MM.1S (cell line): ENCODE measurements at regions not wholly inside any gene's neighbourhood (a gene's known extent, or its start where the extent isn't known, plus 50 kb on each side); places are given as distances from the start of the nearest gene placed in this dataset.

ENCODE experiments used
- DNase-seq: peaks from one replicate; pipeline ENCODE4 v3.0.0-alpha.2; 2015
- H2AFZ ChIP-seq: fragments of 300-600 bp; sonication (generic); 2 replicates; pipeline ENCODE4 v1.6.0; 2016; ENCODE audit warnings: antibody characterized with exemption, low read length
- H3F3A ChIP-seq: fragments of 300-600 bp; sonication (generic); 2 replicates; pipeline ENCODE4 v1.6.1; 2016; ENCODE audit warnings: mild to moderate bottlenecking, antibody characterized with exemption, low read length, moderate library complexity, mixed read lengths; ENCODE audit not compliant: insufficient read depth
- H3K27ac ChIP-seq: fragments of 300-600 bp; sonication (generic); 2 replicates; pipeline ENCODE4 v1.5.1; 2016; ENCODE audit warnings: mild to moderate bottlenecking, low read length
- H3K27me3 ChIP-seq: fragments of 300-600 bp; sonication (generic); replicated peaks from 2 replicates; pipeline ENCODE4 v1.6.0; 2016; ENCODE audit warnings: low read length; ENCODE audit not compliant: insufficient read depth
- H3K36me3 ChIP-seq: fragments of 300-600 bp; sonication (generic); replicated peaks from 2 replicates; pipeline ENCODE4 v1.6.1; 2016; ENCODE audit warnings: mild to moderate bottlenecking, low read length, mixed read lengths; ENCODE audit not compliant: insufficient read depth
- H3K4me1 ChIP-seq: fragments of 300-600 bp; sonication (generic); 2 replicates; pipeline ENCODE4 v1.6.1; 2016; ENCODE audit warnings: low read length, mixed read lengths
- H3K4me2 ChIP-seq: fragments of 300-600 bp; sonication (generic); 2 replicates; pipeline ENCODE4 v1.6.0; 2016; ENCODE audit warnings: low read depth, low read length
- H3K4me3 ChIP-seq: fragments of 300-600 bp; sonication (generic); 2 replicates; pipeline ENCODE4 v1.5.1; 2016; ENCODE audit warnings: low read length, mixed read lengths
- H3K79me2 ChIP-seq: fragments of 300-600 bp; sonication (generic); 2 replicates; pipeline ENCODE4 v1.6.1; 2016; ENCODE audit warnings: mixed run types, low read length, mixed read lengths
- H3K9ac ChIP-seq: fragments of 300-600 bp; sonication (generic); 2 replicates; pipeline ENCODE4 v1.6.1; 2016; ENCODE audit warnings: low read length, mixed read lengths
- H3K9me2 ChIP-seq: fragments of 300-600 bp; sonication (generic); replicated peaks from 2 replicates; pipeline ENCODE4 v1.6.1; 2016; ENCODE audit warnings: mild to moderate bottlenecking, low read length, mixed read lengths; ENCODE audit not compliant: insufficient read depth
- H3K9me3 ChIP-seq: fragments of 300-600 bp; sonication (generic); replicated peaks from 2 replicates; pipeline ENCODE4 v1.6.1; 2016; ENCODE audit warnings: mild to moderate bottlenecking, low read length, mixed read lengths; ENCODE audit not compliant: insufficient read depth
- H4K20me1 ChIP-seq: fragments of 300-600 bp; sonication (generic); 2 replicates; pipeline ENCODE4 v1.6.1; 2016; ENCODE audit warnings: mild to moderate bottlenecking, low read length, moderate library complexity, mixed read lengths; ENCODE audit not compliant: insufficient read depth
- EZH2 ChIP-seq: fragments of 300-600 bp; sonication (generic); optimal IDR thresholded peaks from 2 replicates; pipeline ENCODE3; 2017; ENCODE audit warnings: low read depth, mild to moderate bottlenecking, antibody characterized with exemption, low read length, mixed read lengths
- EZH2phosphoT487 ChIP-seq: fragments of 300-600 bp; sonication (generic); IDR thresholded peaks from 2 replicates; pipeline ENCODE4 v1.6.1; 2018; ENCODE audit warnings: antibody characterized with exemption, low read length
- TF ChIP-seq, protein P1 (sequence below): fragments of 300-600 bp; sonication (generic); IDR thresholded peaks from 2 replicates; pipeline ENCODE4 v1.5.1; 2016; ENCODE audit warnings: antibody characterized with exemption, low read length, mixed read lengths

DNA sequence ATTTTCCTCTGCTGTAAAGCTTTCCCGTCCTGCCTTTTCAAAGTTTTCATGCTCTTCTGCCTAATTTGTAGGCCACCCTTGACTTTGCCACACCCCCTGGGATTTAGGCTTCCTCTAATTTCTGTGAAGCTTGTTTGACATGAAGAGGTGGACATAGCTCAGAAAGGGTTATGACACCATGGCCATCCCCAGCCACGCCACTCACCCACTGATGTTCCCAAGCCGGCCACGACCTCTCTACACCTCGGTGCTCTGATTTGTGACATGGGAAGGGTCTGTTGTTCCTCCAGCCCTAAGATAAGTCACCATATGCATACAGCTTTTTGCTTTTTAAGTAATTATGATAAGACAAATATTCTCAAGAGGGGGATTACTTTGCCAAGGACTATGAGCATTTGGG is 139.5 kb downstream of the BARX1 start:
- no peak overlapping the region for H3K27ac ChIP-seq
- H3K9ac ChIP-seq: no peak overlapping the region
- H3K36me3 ChIP-seq: no peaks in the 10 kb centered on the region
- no peaks in the 10 kb centered on the region for H4K20me1 ChIP-seq
- no peak overlapping the region for H3K4me3 ChIP-seq
- no peaks in the 10 kb centered on the region for H3K9me2 ChIP-seq
- no peaks in the 10 kb centered on the region for H3K79me2 ChIP-seq
- H2AFZ ChIP-seq: no peak overlapping the region
- no peaks in the 10 kb centered on the region for H3K9me3 ChIP-seq
- no peak overlapping the region for H3K4me2 ChIP-seq
- H3K27me3 ChIP-seq: no peaks in the 10 kb centered on the region
- DNase-seq: no peak
- TF ChIP-seq EZH2phosphoT487 (no peak), EZH2 (no peak)
- TF ChIP-seq, protein P1, sequence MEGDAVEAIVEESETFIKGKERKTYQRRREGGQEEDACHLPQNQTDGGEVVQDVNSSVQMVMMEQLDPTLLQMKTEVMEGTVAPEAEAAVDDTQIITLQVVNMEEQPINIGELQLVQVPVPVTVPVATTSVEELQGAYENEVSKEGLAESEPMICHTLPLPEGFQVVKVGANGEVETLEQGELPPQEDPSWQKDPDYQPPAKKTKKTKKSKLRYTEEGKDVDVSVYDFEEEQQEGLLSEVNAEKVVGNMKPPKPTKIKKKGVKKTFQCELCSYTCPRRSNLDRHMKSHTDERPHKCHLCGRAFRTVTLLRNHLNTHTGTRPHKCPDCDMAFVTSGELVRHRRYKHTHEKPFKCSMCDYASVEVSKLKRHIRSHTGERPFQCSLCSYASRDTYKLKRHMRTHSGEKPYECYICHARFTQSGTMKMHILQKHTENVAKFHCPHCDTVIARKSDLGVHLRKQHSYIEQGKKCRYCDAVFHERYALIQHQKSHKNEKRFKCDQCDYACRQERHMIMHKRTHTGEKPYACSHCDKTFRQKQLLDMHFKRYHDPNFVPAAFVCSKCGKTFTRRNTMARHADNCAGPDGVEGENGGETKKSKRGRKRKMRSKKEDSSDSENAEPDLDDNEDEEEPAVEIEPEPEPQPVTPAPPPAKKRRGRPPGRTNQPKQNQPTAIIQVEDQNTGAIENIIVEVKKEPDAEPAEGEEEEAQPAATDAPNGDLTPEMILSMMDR: no peak
- H3K4me1 ChIP-seq: no peaks in the 10 kb centered on the region
- no peaks in the 10 kb centered on the region for H3F3A ChIP-seq

DNA sequence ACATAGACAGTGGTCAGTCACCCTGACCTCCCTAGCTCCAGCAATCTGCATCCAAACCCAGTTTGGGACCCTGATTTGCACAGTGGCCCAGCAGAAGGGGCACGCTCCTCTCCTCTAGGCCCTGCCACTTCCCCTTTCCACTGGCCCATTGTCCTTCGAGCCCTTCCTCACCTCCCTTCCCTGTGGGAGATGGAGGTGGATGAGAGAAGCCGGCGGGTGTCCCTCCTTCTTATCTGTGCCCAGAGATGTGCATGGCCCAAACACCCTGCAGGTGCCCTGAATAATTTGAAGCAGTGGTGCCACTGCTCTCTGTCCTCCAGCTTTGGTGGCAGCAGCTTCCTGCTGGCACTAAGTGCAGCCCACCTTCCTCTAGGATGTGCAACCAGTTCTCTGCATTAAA is 140.0 kb downstream of the BARX1 start:
- H3K79me2 ChIP-seq: no peaks in the 10 kb centered on the region
- H3K27me3 ChIP-seq: no peaks in the 10 kb centered on the region
- no peaks in the 10 kb centered on the region for H3K4me1 ChIP-seq
- no peak overlapping the region for H2AFZ ChIP-seq
- no peak for DNase-seq
- no peak overlapping the region for H3K4me3 ChIP-seq
- no peak overlapping the region for H3K4me2 ChIP-seq
- H3K9ac ChIP-seq: no peak overlapping the region
- no peaks in the 10 kb centered on the region for H3K9me2 ChIP-seq
- no peaks in the 10 kb centered on the region for H3K9me3 ChIP-seq
- H3F3A ChIP-seq: no peaks in the 10 kb centered on the region
- TF ChIP-seq EZH2phosphoT487 (no peak), EZH2 (no peak)
- TF ChIP-seq, protein P1: no peak
- H4K20me1 ChIP-seq: no peaks in the 10 kb centered on the region
- no peak overlapping the region for H3K27ac ChIP-seq
- no peaks in the 10 kb centered on the region for H3K36me3 ChIP-seq

DNA sequence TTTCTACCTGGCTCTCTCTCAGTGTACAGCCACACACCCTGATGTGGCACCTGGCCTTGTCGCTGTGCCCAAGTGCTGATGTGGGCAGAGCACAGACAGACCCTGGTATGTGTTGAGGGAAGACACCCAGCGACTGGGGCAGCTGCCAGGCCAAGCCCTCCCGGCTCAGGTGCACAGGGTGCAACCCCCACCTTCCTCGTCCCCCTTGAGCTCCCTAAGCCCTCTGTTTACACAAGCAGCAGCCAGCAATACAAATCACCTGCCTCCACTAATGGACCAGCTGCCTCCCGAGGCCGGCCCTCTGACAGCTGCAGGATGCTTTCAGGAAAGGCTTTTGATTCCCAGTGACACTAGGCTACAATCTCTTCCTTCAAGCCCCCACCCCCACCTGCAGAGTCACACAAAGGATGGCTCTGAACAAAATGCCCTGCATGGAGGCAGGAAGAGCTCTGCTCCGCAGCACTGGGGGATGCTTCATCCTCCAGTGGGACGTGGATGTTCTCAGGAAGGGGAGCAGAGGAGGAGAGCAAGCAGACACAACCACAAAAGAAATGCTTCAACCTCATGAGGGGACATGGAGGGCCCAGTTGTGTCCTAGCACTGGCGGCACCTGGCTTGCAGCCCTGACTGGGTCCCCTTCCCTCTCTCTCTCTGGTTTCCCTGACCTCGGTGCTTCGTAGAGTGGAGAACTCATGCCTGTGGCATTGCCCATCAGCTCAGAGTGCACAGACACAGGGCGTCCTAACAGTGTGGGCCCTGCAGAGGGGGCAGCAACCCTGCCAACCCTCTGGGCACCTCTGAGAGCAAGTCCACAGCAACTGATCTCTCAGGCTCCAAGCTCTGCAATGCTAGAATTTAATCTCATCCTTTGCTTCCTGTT is 140.8 kb downstream of the BARX1 start:
- TF ChIP-seq EZH2phosphoT487 (no peak), EZH2 (no peak)
- TF ChIP-seq, protein P1: no peak
- Histone ChIP-seq H3K27me3 (no peaks in the 10 kb centered on the region), H3K4me1 (no peaks in the 10 kb centered on the region), H3K79me2 (no peaks in the 10 kb centered on the region), H3K4me3 (no peak overlapping the region), H2AFZ (no peak overlapping the region), H3K9ac (no peak overlapping the region), H3K27ac (no peak overlapping the region), H3K36me3 (no peaks in the 10 kb centered on the region), H3K9me3 (no peaks in the 10 kb centered on the region), H3K9me2 (no peaks in the 10 kb centered on the region), H4K20me1 (no peaks in the 10 kb centered on the region), H3K4me2 (no peak overlapping the region), H3F3A (no peaks in the 10 kb centered on the region)
- DNase-seq: no peak
